Astrocyte (in vitro differentiated cells and primary cell): ENCODE measurements at regions not wholly inside any gene's neighbourhood (a gene's known extent, or its start where the extent isn't known, plus 50 kb on each side); places are given as distances from the start of the nearest gene placed in this dataset.
"Not testable (repeated sequence)": the region's sequence is repeated elsewhere in the genome, so short reads cannot be mapped to it uniquely, and the experiment has no call there.

Experiments
- EZH2 ChIP-seq: IDR thresholded peaks from 2 replicates; pipeline ENCODE4 v1.6.1; 2012; ENCODE audit warnings: mild to moderate bottlenecking, low read length, inconsistent platforms; ENCODE audit not compliant: insufficient read depth
- TF ChIP-seq, protein P1 (sequence below): IDR thresholded peaks from 2 replicates; pipeline ENCODE4 v1.5.1; 2011; ENCODE audit warnings: low read depth, mild to moderate bottlenecking, inconsistent platforms, low read length, moderate library complexity; ENCODE audit not compliant: insufficient read depth

DNA sequence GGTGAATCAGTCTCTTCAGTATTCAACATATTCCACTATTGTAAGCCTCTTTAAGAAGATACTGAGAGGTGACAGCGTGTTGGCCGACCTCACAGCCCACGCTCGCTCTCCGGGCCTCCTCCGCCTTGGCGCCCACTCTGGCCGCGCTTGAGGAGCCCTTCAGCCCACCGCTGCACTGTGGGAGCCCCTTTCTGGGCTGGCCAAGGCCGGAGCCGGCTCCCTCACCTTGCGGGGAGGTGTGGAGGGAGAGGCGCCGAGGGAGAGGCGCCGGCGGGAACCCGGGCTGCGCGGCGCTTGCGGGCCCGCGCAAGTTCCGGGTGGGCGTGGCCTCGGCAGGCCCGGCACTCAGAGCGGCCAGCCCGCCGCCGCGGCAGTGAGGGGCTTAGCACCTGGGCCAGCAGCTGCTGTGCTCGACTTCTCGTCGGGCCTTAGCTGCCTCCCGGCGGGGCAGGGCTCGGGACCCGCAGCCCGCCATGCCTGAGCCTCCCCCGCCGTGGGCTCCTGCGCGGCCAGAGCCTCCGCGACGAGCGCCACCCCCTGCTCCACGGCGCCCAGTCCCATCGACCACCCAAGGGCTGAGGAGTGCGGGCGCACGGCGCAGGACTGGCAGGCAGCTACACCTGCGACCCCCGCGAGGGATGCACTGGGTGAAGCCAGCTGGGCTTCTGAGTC lies 306.4 kb downstream of the SEMA3D start:
- TF ChIP-seq, protein P1, sequence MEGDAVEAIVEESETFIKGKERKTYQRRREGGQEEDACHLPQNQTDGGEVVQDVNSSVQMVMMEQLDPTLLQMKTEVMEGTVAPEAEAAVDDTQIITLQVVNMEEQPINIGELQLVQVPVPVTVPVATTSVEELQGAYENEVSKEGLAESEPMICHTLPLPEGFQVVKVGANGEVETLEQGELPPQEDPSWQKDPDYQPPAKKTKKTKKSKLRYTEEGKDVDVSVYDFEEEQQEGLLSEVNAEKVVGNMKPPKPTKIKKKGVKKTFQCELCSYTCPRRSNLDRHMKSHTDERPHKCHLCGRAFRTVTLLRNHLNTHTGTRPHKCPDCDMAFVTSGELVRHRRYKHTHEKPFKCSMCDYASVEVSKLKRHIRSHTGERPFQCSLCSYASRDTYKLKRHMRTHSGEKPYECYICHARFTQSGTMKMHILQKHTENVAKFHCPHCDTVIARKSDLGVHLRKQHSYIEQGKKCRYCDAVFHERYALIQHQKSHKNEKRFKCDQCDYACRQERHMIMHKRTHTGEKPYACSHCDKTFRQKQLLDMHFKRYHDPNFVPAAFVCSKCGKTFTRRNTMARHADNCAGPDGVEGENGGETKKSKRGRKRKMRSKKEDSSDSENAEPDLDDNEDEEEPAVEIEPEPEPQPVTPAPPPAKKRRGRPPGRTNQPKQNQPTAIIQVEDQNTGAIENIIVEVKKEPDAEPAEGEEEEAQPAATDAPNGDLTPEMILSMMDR = not testable (repeated sequence)
- not testable (repeated sequence) for TF ChIP-seq EZH2
